ENCODE measurements at regions not wholly inside any gene's neighbourhood (a gene's known extent, or its start where the extent isn't known, plus 50 kb on each side); places are given as distances from the start of the nearest gene placed in this dataset.

DNA sequence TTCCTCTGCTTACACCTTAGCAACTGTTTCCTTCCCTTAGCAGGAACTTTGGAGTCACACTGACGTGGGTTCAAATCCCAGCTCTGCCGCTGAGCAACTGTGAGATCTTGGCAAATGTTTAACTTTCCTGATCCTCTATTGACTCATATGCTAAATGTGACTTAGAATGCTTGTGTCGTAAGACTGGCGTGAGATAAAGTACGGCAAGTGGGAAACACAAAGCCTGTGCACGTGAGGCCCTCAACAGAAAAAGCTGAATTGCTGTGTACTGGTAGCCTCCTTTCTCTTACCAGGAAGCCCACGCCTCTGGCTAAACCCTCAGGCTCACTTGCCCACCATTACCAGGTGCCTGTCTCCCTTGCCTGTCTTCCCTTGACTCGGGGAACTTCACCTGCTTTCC, 135.4 kb upstream of the TNR start:
- TF ChIP-seq POLR2A (IDR thresholded peaks at IDR 0.05; ENCODE audit: low read depth, low read length): no peak
- TF ChIP-seq TAF1 (IDR thresholded peaks at IDR 0.05; ENCODE audit: low read depth, low read length): no peak
- TF ChIP-seq POLR2AphosphoS5 (IDR thresholded peaks at IDR 0.05; ENCODE audit: low read depth, low read length): no peak
- no peak for TF ChIP-seq SPI1 (IDR thresholded peaks at IDR 0.05; ENCODE audit: low read depth, low read length)
